HG03066 (cell line): ENCODE measurements at regions not wholly inside any gene's neighbourhood (a gene's known extent, or its start where the extent isn't known, plus 50 kb on each side); places are given as distances from the start of the nearest gene placed in this dataset.
"Not testable (repeated sequence)": the region's sequence is repeated elsewhere in the genome, so short reads cannot be mapped to it uniquely, and the experiment has no call there.

Experiments used
- ATAC-seq: cut with Tn5 transposase; IDR thresholded peaks from one replicate; pipeline ENCODE4 v1.9.1; 2021; ENCODE audit warnings: low read depth; ENCODE audit not compliant: unreplicated experiment

DNA sequence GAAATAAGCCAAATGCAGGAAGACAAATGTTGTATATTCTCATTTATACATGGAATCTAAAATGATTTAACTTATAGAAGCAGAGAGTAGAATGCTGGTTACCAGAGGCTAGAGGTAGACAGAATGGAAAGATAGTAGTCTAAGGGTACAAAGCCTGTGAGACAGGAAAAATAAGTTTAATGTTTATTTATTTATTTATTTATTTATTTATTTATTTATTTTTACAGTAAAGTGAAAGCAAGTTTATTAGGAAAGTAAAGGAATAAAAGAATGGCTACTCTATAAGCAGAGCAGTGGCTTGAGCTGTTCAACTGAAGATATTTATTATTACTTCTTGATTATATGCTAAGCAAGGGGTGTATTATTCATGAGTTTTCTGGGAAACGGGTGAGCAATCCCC lies 203.2 kb downstream of the LAS1L start:
- ATAC-seq, result no peak

DNA sequence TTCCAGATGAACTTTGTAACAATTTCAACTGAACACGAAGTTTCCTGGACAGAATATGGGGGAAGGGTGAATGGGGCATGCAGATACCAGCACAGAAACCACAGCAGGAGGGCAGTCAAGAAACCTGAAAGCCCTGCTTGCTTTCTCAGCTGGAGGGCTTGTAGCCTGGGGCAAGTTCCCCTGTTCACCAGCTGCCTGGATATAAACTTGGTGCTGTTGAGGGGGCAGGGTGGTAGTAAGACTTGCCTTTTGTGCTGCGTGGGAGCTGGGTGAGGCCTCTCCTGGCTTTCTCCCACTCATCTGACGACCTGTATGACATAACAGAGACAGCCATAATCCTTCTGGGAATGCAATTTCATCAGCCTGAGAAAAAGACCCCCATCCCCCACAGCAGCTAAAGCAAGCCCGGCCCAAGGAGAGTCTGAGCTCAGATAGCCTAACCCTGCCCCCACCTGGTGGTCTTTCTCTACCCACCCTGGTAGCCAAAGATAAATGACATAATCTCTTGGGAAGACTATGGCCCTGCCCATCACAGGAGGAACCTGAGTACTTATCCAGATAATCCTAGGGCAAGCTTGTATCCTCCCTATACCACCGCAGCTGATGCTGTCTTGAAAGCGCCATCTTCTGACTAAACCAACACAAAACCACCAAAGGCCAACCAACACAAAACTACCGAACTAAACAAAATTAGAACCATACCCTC lies 234.3 kb downstream of the LAS1L start:
- no peak for ATAC-seq

DNA sequence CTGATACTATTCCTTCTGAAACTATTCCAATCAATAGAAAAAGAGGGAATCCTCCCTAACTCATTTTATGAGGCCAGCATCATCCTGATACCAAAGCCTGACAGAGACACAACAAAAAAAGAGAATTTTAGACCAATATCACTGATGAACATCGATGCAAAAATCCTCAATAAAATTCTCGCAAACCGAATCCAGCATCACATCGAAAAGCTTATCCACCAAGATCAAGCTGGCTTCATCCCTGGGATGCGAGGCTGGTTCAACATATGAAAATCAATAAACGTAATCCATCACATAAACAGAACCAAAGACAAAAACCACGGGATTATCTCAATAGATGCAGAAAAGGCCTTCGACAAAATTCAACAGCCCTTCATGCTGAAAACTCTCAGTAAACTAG lies 251.7 kb downstream of the LAS1L start:
- not testable (repeated sequence) for ATAC-seq

DNA sequence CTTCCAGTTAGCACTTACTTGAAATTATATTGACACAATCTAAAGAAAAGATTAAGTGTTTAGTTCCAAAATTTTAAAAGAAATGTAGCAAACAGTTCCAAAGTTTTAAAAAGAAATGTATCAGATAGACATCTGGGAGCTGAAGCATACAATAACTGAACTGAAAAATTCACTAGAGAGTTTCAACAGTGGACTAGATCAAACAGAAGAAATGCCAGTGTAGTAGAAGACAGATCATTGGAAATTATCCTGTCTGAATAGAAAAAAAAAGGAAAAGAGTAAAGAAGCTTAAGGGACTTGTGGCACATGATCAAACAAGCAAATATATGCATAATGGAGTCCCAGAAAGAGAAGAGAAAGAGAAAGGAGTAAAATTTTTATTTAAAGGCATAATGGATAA lies 261.4 kb downstream of the LAS1L start:
- no peak for ATAC-seq

DNA sequence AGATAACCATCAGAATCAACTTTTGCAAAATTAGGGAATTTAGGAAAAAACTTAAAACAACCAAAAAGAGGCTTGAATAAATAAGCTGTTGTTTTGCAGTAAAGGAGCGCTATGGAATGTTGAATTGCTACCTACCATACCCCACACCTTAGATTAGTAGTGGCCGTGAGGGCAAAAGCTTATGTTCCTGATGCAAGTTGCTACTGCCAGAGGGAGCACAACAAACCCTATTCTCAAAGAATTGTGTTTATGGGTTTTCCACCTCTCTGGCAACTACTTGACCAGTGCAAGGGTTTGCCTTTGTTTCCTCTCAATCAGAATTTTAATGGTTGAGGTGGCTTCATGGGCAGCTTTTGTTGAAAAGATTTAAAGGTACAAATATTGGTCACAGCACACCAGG lies 268.1 kb downstream of the LAS1L start:
- ATAC-seq, result no peak

DNA sequence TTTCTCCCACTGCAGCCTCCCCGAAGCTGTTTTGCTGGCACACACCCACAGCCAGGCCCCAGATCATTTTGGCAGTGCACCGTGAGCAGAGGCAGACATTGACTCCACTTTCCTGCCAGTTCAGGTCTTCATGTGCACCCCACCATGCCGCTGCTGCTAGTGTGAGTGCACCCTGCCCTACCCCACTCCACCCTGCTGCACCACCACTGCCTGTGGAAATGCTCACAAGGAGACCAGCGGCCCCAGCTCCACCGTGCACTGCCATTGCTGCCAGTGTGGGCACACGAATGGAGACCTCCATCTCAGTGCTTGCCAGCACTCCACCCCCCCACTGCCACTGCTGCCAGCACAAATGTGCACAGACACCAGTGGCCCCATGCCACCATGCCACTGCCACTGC lies 277.6 kb upstream of the ZC4H2 start:
- ATAC-seq, result no peak

DNA sequence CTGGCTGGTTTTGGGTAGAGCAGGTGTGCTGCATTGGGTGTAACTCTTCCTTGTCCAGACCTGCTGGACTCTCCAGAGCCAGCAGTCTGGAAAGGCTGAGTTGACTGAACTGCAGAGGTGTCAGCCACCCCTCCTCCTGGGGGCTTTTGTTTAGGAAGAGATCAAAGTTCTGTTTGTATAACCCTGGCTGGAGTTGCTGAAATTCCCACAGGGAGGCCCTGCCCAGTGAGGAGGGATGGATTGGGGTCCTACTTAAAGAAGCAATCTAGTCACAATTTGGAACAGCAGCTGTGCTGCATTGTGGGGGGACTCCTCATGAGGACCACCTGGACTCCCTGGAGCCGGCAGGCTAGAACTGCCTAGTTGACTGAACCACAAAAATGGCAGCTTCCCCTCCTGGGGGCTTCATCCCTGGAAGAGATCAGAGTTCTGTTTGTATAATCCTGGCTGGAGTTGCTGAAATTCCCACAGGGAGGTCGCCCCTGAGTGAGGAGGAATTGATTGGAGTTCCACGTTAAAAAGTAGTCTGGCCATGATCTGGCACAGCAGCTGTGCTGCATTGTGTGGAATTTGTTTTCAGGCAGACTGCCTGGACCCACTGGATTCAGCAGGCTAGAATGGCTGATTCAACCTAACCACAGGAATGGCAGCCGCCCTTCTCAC lies 264.9 kb upstream of the ZC4H2 start:
- no peak for ATAC-seq

DNA sequence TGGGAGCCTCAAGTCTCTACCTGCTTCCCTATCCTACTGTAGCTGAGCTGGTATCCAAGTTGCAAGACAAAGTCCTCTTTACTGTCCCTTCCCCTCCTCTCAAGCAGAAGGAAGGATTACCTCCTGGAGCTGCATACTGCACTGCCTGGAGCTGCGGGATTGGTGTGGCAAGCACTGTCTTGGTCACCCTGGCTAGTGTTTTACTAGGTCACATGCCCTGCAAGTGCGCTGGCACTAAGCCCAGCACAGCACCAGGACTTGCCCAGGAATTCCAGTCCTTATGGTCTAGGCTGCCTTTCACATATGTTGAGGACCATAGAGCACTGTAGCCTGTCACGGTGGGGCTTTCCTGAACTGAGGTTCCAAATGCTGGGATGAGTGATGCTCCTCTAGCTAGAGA lies 227.3 kb upstream of the ZC4H2 start:
- ATAC-seq, result no peak

DNA sequence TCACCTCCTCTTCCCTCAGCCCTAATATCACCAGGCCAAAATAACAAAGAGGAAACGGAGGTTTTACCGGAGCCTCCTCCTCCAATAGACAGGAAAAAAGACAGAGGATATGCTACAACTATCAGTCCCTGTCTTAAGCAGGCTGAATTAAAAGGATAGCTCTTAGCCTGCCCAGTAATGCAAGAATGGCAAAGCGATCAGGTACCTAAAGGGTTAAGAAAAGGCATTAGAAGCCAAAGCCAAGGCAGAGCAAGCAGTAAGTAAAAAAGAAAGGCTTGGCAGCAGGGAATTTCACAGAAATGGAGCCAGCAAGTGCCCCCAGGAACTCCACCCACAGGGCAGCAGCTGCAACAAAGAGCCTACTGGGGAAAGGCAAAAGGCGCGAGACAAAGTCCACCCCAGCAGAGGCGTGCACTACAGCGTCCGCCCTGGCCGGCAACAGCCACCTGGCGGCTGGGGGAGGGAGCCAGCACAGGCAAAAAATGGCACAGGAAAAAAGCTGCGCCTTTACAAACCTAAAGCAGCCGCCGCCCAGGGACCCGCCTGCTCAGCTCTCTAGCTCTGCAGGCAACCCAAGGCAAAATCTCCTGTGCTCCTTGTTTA lies 220.6 kb upstream of the ZC4H2 start:
- ATAC-seq, result no peak

DNA sequence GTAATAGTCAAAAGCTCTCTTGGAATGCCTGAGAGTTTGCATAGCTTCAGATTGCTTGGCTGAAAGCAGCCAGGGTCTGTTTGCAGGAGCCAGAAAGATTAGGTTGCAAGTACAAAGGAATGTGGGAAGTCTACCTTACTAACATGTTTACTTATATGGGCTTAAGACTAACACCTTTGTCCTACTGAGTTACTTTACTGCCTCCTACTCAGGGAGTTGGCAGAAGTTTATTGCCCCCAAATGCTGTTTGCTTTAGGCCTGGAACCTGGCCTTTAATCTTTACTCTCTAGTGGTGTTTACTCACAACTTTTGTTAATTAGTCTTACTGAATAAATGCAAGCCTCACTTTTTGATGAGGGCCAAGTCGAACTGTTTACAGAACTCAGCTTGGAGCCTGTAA lies 219.4 kb upstream of the ZC4H2 start:
- ATAC-seq, result no peak

DNA sequence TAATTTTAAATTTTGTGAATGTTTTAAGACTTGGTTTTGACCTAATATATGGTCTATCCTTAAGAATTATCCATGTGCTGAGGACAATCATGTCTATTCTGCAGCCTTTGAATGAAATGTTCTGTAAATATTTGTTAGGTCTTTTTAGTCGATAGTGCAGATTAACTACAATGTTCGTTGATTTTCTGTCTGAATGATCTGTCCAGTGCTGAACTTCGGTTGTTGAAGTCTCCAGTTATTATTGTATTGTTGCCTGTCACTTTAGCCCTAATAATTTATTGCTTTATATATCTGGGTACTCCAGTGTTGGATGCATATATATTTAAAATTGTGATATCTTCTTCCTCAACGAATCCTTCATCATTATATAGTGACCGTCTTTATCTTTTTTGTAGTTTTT lies 218.3 kb upstream of the ZC4H2 start:
- no peak for ATAC-seq

DNA sequence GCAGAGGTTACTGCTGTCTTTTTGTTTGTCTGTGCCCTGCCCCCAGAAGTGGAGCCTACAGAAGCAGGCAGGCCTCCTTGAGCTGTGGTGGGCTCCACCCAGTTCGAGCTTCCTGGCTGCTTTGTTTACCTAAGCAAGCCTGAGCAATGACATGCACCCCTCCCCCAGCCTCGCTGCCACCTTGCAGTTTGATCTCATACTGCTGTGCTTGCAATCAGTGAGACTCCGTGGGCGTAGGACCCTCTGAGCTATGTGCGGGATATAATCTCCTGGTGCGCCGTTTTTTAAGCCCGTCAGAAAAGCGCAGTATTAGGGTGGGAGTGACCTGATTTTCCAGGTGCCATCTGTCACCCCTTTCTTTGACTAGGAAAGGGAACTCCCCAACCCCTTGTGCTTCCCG lies 187.1 kb upstream of the ZC4H2 start:
- ATAC-seq, result not testable (repeated sequence)

DNA sequence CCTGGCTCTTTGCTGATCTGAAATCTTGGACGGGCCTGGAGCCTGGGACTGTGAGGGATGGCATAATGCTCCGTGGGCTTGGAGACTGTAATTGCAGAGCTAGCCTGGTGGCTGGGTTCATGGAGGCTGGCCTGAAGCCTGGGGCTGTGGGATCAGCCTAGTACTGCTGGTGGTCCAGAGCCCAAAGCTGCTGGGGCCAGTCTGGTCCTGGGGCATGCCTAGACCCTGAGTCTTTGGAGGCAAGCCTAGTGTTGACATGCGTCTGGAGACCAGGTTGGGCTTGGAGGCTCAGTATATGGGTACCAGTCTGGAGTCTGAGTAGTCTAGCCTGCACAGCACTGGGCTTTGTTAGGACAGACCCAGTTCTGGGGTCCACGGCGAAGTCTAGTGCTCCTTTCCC lies 172.0 kb upstream of the ZC4H2 start:
- ATAC-seq, result no peak

DNA sequence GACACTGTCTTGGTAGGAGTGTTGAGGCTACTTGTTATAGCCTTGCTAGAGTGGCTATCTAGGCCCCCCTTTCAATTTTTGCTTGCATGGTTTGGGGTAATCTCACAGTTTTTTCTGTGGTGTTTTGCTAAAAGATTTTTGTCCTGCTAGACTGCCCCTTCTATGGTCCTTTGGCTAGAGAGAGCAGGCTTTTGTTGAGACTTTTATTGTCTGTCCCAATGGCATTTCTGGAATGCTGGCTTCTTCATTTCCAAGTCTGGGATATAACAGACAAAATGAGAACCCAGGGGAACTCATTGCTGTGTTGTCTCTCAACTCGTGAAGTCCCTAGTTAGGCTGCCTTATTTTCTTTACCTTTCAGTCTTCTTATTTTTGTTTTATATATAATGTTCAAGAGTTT lies 160.2 kb upstream of the ZC4H2 start:
- no peak for ATAC-seq

DNA sequence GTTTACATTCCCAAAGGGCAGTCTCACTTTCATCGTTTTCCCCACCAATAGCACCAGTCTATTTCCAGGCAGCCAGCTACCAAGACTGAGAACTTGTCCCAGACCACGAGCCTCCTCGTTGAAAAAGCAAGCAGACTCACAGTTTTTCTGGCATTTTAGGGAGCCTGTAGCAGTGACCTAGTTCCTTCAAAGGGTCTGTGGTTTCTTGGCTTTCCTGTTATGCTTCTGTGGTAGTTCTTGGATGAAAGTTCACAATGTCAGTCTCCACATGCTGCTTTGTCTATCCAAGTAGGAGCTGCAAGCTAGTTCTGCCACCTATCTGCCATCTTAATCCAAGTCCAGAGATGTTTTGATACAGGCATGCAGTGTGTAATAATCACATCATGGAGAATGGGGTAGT lies 151.6 kb upstream of the ZC4H2 start:
- ATAC-seq, result no peak

DNA sequence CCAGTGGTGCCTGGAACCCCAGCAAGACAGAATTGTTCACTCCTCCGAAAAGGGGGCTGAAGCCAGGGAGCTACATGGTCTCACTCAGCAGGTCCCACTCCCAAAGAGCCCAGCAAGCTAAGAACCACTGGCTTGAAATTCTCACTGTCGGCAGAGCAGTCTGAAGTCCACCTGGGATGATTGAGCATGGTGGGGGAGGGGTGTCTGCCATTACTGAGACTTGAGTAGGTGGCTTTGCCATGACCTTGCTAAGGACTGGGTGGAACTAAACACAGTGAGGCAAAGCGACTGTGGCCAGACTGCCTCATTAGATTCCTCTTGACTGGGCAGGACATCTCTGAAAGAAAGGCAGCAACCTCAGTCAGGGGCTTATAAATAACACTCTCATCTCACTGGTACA lies 122.6 kb upstream of the ZC4H2 start:
- no peak for ATAC-seq

DNA sequence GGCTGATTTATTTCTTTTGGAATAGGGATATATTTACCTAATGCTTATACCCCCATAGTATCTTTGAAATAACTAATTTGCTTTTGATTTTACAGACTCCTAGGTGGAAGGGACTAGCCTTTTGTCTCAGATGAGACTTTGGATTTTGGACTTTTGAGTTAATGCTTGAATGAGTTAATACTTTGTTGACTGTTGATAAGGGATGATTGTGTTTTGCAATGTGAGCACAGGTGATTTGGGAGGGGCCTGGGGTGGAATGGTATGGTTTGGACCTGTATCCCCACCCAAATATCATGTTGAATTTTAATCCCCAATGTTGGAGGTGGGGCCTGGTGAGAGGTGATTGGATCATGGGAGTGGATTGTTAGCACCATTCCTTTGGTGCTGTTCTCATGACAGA lies 117.4 kb upstream of the ZC4H2 start:
- no peak for ATAC-seq

DNA sequence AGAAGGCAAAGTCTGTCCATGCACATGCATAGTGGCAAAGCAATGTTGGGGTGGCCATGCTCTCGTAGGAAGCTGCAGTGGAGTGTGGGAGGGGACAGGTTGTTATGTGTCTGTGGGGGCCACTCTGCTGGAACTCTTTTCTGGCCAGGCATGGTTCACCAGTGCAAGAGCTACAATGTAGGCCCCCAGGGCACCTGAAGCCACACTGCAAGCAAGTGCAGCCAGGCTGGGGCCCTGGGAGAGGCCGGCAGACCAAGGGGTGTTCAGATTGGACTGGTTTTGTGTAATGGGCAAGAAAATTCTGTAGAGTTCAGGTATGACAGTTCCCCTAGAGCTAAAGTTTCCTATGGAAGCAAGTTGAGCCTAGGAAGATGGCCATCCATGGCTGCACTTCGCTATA lies 97.0 kb upstream of the ZC4H2 start:
- ATAC-seq, result no peak

DNA sequence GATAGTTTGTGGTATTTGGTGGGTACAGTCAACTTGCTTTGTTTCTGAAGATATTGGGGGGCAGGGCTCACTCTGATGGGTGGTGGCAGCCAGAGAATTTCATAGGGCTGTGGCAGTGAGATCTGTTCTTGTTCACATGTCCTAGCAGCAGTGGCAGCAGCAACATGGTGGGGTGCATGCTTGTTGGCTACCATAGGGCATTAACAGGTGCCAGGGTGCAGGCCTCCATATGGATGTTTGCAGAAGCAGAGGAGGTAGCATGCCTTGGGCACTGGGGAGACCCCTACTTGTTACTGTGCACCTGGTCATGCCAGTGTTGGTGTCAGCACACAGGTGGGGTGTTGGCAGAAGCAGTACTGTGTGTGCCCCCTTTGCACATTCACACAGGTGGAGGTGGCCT lies 96.3 kb upstream of the ZC4H2 start:
- ATAC-seq, result no peak

DNA sequence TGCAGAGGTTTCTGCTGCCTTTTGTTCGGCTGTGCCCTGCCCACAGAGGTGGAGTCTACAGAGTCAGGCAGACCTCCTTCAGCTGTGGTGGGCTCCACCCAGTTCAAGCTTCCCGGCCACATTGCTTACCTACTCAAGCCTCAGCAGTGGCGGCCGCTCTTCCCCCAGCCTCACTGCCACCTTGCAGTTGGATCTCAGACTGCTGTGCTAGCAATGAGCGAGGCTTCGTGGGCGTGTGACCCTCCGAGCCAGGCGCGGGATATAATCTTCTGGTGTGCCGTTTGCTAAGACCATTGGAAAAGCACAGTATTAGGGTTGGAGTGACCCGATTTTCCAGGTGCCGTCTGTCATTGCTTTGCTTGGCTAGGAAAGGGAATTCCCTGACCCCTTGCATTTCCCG lies 82.4 kb upstream of the ZC4H2 start:
- not testable (repeated sequence) for ATAC-seq

DNA sequence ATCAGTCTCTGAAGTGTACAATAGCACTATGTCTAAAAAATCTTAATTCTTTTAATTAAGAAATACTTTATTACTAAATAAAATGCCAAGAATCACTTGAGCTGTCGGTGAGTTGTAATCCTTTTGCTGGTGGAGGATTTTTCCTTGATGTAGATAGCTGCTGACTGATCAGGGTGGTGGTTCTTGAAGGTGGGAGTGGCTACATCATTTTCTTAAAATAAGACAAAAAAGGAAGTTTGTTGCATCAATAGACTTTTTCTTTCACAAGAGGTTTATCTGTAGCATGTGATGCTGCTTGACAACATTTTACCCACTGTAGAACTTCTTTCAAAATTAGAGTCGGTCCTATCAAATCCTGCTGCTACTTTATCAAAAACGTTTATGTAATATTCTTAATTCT lies 68.8 kb upstream of the ZC4H2 start:
- ATAC-seq, result no peak

DNA sequence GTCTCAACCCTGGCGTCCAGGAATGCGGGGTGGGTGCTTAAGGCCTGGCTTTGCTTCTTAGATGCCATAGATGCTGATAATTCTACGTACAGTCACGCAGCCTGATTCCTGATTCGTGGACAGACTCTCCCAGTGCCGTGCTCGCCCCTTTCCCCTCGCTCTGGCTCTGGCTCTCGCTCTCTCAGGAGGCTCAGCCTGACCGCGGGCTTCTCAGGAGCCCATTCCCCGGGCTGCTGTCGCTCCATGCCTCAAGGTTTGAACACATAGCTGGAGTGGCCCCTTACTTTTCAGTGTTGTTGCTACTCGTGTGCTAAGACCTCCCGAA lies 59.2 kb upstream of the ZC4H2 start:
- peak; percentile 30 for ATAC-seq
